ENCODE measurements at regions not wholly inside any gene's neighbourhood (a gene's known extent, or its start where the extent isn't known, plus 50 kb on each side); places are given as distances from the start of the nearest gene placed in this dataset.

GRCh38 chr15:98203872-98204660 is 243.6 kb downstream of the ARRDC4 start:
- DNase-seq, result no peak

GRCh38 chr15:98207928-98208327 is 247.4 kb downstream of the ARRDC4 start:
- no peak for DNase-seq

GRCh38 chr15:98213346-98213979 is 253.0 kb downstream of the ARRDC4 start:
- DNase-seq, result no peak

GRCh38 chr15:98216166-98216565 is 255.7 kb downstream of the ARRDC4 start:
- DNase-seq, result no peak

- no peak for DNase-seq
Measured at GRCh38 chr15:98217356-98217755, 256.9 kb downstream of the ARRDC4 start.

GRCh38 chr15:98221144-98221543 is 260.6 kb downstream of the ARRDC4 start:
- DNase-seq, result no peak

GRCh38 chr15:98221577-98221976 is 261.1 kb downstream of the ARRDC4 start:
- no peak for DNase-seq

GRCh38 chr15:98226149-98226548 is 265.6 kb downstream of the ARRDC4 start:
- no peak for DNase-seq

- DNase-seq, result no peak
Measured at GRCh38 chr15:98226578-98226977, 266.1 kb downstream of the ARRDC4 start.

GRCh38 chr15:98228846-98229245 is 268.3 kb downstream of the ARRDC4 start:
- no peak for DNase-seq

- no peak for DNase-seq
Measured at GRCh38 chr15:98230975-98231374, 270.5 kb downstream of the ARRDC4 start.

GRCh38 chr15:98231696-98232440 is 271.4 kb downstream of the ARRDC4 start:
- DNase-seq, result no peak

- DNase-seq, result no peak
Measured at GRCh38 chr15:98232761-98233160, 272.3 kb downstream of the ARRDC4 start.

GRCh38 chr15:98233873-98234272 is 273.4 kb downstream of the ARRDC4 start:
- no peak for DNase-seq

GRCh38 chr15:98240303-98240702 is 279.8 kb downstream of the ARRDC4 start:
- no peak for DNase-seq

GRCh38 chr15:98241032-98241554 is 280.6 kb downstream of the ARRDC4 start:
- DNase-seq, result no peak

- no peak for DNase-seq
Measured at GRCh38 chr15:98257290-98257689, 296.8 kb downstream of the ARRDC4 start.

GRCh38 chr15:98263787-98264186 is 303.3 kb downstream of the ARRDC4 start:
- no peak for DNase-seq

- no peak for DNase-seq
Measured at GRCh38 chr15:98266295-98266694, 305.8 kb downstream of the ARRDC4 start.

- no peak for DNase-seq
Measured at GRCh38 chr15:98268163-98268562, 307.7 kb downstream of the ARRDC4 start.

GRCh38 chr15:98272625-98273024 is 312.1 kb downstream of the ARRDC4 start:
- no peak for DNase-seq

- DNase-seq, result no peak
Measured at GRCh38 chr15:98276018-98276417, 315.5 kb downstream of the ARRDC4 start.

GRCh38 chr15:98277602-98278001 is 317.1 kb downstream of the ARRDC4 start:
- DNase-seq, result no peak

Data from NCI-H1417 treated with DMSO at 0.1 percent for 48 hours (cell line).